Upper lobe of right lung (tissue), 1 donor: ENCODE measurements at regions not wholly inside any gene's neighbourhood (a gene's known extent, or its start where the extent isn't known, plus 50 kb on each side); places are given as distances from the start of the nearest gene placed in this dataset.

Source experiments
- ATAC-seq: fragments of 200-7000 bp; cut with Tn5 transposase; one replicate; pipeline ENCODE4 v1.9.1; 2020; ENCODE audit warnings: mild to moderate bottlenecking, moderate library complexity
- DNase-seq: peaks from one replicate; pipeline ENCODE4 v3.0.0-alpha.2; 2020
- H3K27ac ChIP-seq: fragments of 200-600 bp; one replicate; pipeline ENCODE4 v1.8.0; 2022
- H3K27me3 ChIP-seq: fragments of 200-600 bp; one replicate; pipeline ENCODE4 v1.8.0; 2022; ENCODE audit warnings: mild to moderate bottlenecking
- H3K36me3 ChIP-seq: fragments of 200-600 bp; one replicate; pipeline ENCODE4 v1.8.0; 2022
- H3K4me1 ChIP-seq: fragments of 200-600 bp; one replicate; pipeline ENCODE4 v1.8.0; 2022
- H3K4me3 ChIP-seq: fragments of 200-600 bp; one replicate; pipeline ENCODE4 v1.8.0; 2022; ENCODE audit warnings: mild to moderate bottlenecking
- H3K9me3 ChIP-seq: fragments of 200-600 bp; one replicate; pipeline ENCODE4 v1.8.0; 2022
- intact Hi-C: fragments of 100-400 bp; cut with DNase I; formaldehyde crosslinking; loops from one replicate; pipeline ENCODE4 v1.11.0; 2022
- TF ChIP-seq, protein P1 (sequence below): fragments of 200-600 bp; IDR thresholded peaks from one replicate; pipeline ENCODE4 v1.8.0; 2022; ENCODE audit warnings: antibody characterized with exemption
- donor health status: DM: no; HTN: yes; CAD: no; lungs with severe emphysema.

GRCh38 chr9:87346061-87346665 is 151.5 kb upstream of the DAPK1 start:
- no peaks in the 10 kb centered on the region for H3K9me3 ChIP-seq
- ATAC-seq (no peak), DNase-seq (no peak)
- no peak overlapping the region for H3K4me3 ChIP-seq
- TF ChIP-seq, protein P1, sequence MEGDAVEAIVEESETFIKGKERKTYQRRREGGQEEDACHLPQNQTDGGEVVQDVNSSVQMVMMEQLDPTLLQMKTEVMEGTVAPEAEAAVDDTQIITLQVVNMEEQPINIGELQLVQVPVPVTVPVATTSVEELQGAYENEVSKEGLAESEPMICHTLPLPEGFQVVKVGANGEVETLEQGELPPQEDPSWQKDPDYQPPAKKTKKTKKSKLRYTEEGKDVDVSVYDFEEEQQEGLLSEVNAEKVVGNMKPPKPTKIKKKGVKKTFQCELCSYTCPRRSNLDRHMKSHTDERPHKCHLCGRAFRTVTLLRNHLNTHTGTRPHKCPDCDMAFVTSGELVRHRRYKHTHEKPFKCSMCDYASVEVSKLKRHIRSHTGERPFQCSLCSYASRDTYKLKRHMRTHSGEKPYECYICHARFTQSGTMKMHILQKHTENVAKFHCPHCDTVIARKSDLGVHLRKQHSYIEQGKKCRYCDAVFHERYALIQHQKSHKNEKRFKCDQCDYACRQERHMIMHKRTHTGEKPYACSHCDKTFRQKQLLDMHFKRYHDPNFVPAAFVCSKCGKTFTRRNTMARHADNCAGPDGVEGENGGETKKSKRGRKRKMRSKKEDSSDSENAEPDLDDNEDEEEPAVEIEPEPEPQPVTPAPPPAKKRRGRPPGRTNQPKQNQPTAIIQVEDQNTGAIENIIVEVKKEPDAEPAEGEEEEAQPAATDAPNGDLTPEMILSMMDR: no peak
- no peaks in the 10 kb centered on the region for H3K27me3 ChIP-seq
- H3K36me3 ChIP-seq: no peaks in the 10 kb centered on the region
- H3K27ac ChIP-seq: no peak overlapping the region
- peaks cover 6% of the 10 kb centered on the region for H3K4me1 ChIP-seq
- intact Hi-C loops: no loop called here

GRCh38 chr9:87350915-87351314 is 146.8 kb upstream of the DAPK1 start:
- TF ChIP-seq, protein P1: no peak
- no peak overlapping the region for H3K27ac ChIP-seq
- DNase-seq (no peak), ATAC-seq (no peak)
- H3K27me3 ChIP-seq: no peaks in the 10 kb centered on the region
- no peaks in the 10 kb centered on the region for H3K4me1 ChIP-seq
- intact Hi-C loops: no loop called here
- H3K36me3 ChIP-seq: no peaks in the 10 kb centered on the region
- no peak overlapping the region for H3K4me3 ChIP-seq
- H3K9me3 ChIP-seq: no peaks in the 10 kb centered on the region

DNA sequence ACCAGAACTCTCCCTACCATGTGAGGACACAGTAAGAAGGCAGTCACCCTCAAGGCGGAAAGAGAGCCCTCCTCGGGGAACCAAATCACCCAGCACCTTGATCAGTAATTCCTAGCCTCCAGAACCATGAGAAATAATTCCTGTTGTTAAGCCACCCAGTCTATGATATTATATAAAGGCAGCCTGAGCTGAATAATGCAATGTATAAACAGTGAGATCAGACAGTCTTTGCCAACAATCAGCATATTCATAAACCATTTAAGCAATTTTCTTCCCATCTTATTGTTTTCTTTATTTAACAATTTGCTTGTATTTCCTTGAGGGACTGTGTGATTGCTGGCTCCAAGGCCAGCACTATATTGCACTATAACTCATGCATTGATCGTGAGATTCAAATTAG is 144.4 kb upstream of the DAPK1 start:
- intact Hi-C loops: no loop called here
- no peaks in the 10 kb centered on the region for H3K4me1 ChIP-seq
- TF ChIP-seq, protein P1: no peak
- no peak overlapping the region for H3K4me3 ChIP-seq
- ATAC-seq: no peak
- no peak for DNase-seq
- H3K27me3 ChIP-seq: no peaks in the 10 kb centered on the region
- H3K36me3 ChIP-seq: no peaks in the 10 kb centered on the region
- H3K27ac ChIP-seq: no peak overlapping the region
- peaks cover 7% of the 10 kb centered on the region for H3K9me3 ChIP-seq

DNA sequence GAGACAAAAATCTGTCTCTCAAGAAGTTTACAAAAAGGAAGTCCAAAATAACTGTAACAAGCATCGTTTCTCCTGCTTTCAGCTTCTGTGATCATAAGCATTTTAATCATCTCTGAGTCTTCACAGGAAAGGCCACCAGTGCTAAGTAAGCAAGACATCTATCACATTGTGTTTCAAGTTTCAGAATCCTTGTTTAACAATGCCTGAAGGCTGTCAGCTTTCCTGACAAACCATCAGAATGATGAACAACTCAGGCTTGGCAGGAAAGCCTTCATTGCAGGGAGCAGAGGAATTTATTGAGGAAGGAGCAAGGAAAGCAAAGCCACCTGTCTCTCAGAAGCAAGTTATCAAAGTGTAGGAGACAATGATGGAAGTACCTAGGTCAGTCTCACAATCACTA is 143.5 kb upstream of the DAPK1 start:
- no peak overlapping the region for H3K27ac ChIP-seq
- ATAC-seq: no peak

DNA sequence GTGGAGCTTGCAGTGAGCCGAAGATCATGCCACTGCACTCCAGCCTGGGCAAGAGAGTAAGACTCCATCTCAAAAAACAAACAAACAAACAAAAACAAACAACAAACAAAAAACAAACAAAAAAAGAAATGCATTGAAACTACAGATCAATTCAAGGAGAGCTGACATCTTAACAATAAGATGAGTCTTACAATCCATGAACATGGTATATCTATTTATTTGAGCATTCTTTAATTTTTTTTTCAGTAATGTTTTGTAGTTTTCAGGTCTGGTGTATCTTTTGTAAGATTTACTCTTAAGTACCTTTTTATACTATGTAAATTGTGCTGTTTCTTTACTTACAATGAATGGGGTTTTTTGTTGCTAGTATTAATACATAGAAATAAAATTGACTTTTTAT is 140.1 kb upstream of the DAPK1 start:
- ATAC-seq: no peak
- Histone ChIP-seq H3K27me3 (no peaks in the 10 kb centered on the region), H3K4me1 (no peaks in the 10 kb centered on the region), H3K36me3 (no peaks in the 10 kb centered on the region), H3K27ac (no peak overlapping the region), H3K9me3 (peaks cover 7% of the 10 kb centered on the region), H3K4me3 (no peak overlapping the region)
- TF ChIP-seq, protein P1: no peak
- DNase-seq: no peak
- intact Hi-C loops: no loop called here

More for the DNA sequence above, 143.5 kb upstream of the DAPK1 start:
- no peak for DNase-seq
- no peak overlapping the region for H3K4me3 ChIP-seq
- intact Hi-C loops: no loop called here
- no peaks in the 10 kb centered on the region for H3K27me3 ChIP-seq
- H3K9me3 ChIP-seq: peaks cover 7% of the 10 kb centered on the region
- TF ChIP-seq, protein P1: no peak
- no peaks in the 10 kb centered on the region for H3K4me1 ChIP-seq
- H3K36me3 ChIP-seq: no peaks in the 10 kb centered on the region

DNA sequence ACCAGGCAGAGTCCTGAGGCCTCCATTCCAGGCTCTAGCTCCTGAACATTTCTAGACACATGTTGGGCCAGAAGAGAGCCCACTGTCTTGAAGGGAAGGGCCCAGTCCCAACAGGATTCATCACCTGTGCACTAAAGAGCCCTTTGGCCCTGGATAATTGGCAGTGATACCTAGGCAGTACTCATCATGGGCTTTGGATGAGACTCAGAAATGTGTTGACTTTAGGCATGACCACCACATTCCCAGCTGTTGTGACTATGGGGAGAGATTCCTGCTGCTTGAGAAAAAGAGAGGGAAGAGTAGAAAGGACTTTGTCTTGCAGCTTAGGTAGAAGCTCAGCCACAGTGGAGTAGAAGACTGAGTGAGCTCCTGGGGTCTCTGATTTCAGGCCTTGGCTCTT is 138.4 kb upstream of the DAPK1 start:
- intact Hi-C loops: no loop called here
- H3K4me1 ChIP-seq: no peaks in the 10 kb centered on the region

More for the DNA sequence above, 138.4 kb upstream of the DAPK1 start:
- Histone ChIP-seq H3K27me3 (no peaks in the 10 kb centered on the region), H3K27ac (no peak overlapping the region), H3K9me3 (peaks cover 7% of the 10 kb centered on the region), H3K36me3 (no peaks in the 10 kb centered on the region), H3K4me3 (no peak overlapping the region)
- no peak for DNase-seq
- ATAC-seq: no peak
- TF ChIP-seq, protein P1: no peak
